B cell (primary cell): ENCODE measurements at regions not wholly inside any gene's neighbourhood (a gene's known extent, or its start where the extent isn't known, plus 50 kb on each side); places are given as distances from the start of the nearest gene placed in this dataset.

ENCODE experiments used
- ATAC-seq: fragments of 200-7000 bp; cut with Tn5 transposase; one replicate; pipeline ENCODE4 v1.10.0; 2021; ENCODE audit warnings: low read depth, mild to moderate bottlenecking, moderate number of reproducible peaks, moderate library complexity
- CTCF ChIA-PET: fragments of 350-600 bp; sonication (Branson Sonifier 250); formaldehyde crosslinking; loops from one replicate; lab custom pipeline; 2021; ENCODE audit warnings: antibody characterized with exemption, inconsistent platforms; lab: Charles Lee
- POLR2A ChIA-PET: fragments of 350-600 bp; sonication (Branson Sonifier 250); formaldehyde crosslinking; loops from one replicate; lab custom pipeline; 2021; ENCODE audit warnings: antibody characterized with exemption; lab: Charles Lee
- DNase-seq: peaks from one replicate; pipeline ENCODE4 v3.0.0; 2013
- H2AFZ ChIP-seq: 2 replicates; pipeline ENCODE4 v1.6.1; 2012; ENCODE audit warnings: mild to moderate bottlenecking, low read depth, low read length; ENCODE audit not compliant: insufficient read depth, poor library complexity, severe bottlenecking
- H3K27ac ChIP-seq, 2 donors: 1 replicate in 1 of 2; 2 replicates in 1 of 2; pipeline ENCODE4 v1.5.1; 2012 to 2013; ENCODE audit warnings: low read length in 2 of 2, mild to moderate bottlenecking in 2 of 2, moderate library complexity in 1 of 2
- H3K27me3 ChIP-seq, 4 experiments: fragments of 200-600 bp in 1 of 4; sonication (generic) in 1 of 4; replicated peaks in 1 of 4; 1 replicate in 2 of 4; 2 replicates in 2 of 4; pipeline versions ENCODE4 v1.6.1 to v1.7.0; 2013 to 2016; ENCODE audit warnings: low read length in 3 of 4, mild to moderate bottlenecking in 2 of 4, mixed read lengths in 1 of 4, moderate library complexity in 1 of 4; ENCODE audit not compliant: insufficient read depth in 4 of 4, control insufficient read depth in 3 of 4; ENCODE audit errors: control extremely low read depth in 1 of 4
- H3K36me3 ChIP-seq, 2 experiments: replicated peaks in 1 of 2; 1 replicate in 1 of 2; 2 replicates in 1 of 2; pipeline versions ENCODE4 v1.6.1 to v1.7.1; 2013; ENCODE audit warnings: low read length in 1 of 2; ENCODE audit not compliant: insufficient read depth in 2 of 2, control insufficient read depth in 1 of 2; ENCODE audit errors: control extremely low read depth in 1 of 2, extremely low read depth in 1 of 2
- H3K4me1 ChIP-seq, 2 donors: fragments of 200-600 bp in 1 of 2; sonication (generic) in 1 of 2; 1 replicate in 1 of 2; 2 replicates in 1 of 2; pipeline versions ENCODE4 v1.5.1 to v1.6.1; 2013 to 2017; ENCODE audit warnings: low read length in 2 of 2; ENCODE audit not compliant: control insufficient read depth in 2 of 2, insufficient read depth in 2 of 2
- H3K4me2 ChIP-seq: replicated peaks from 2 replicates; pipeline ENCODE3; 2012; ENCODE audit warnings: mild to moderate bottlenecking, low read depth, low read length; ENCODE audit not compliant: poor library complexity, severe bottlenecking
- H3K4me3 ChIP-seq, 5 experiments: fragments of 200-600 bp in 1 of 5; sonication (generic) in 1 of 5; 1 replicate in 3 of 5; 2 replicates in 2 of 5; pipeline versions ENCODE4 v1.5.1 to v1.7.0; 2011 to 2016; ENCODE audit warnings: low read length in 4 of 5, mild to moderate bottlenecking in 4 of 5, low read depth in 2 of 5, control low read depth in 1 of 5, moderate library complexity in 1 of 5; ENCODE audit not compliant: insufficient read depth in 1 of 5; ENCODE audit errors: control extremely low read depth in 1 of 5, extremely low read depth in 1 of 5
- H3K79me2 ChIP-seq: fragments of 200-600 bp; sonication (generic); one replicate; pipeline ENCODE4 v1.6.0; 2016; ENCODE audit warnings: low read length; ENCODE audit not compliant: control insufficient read depth, insufficient read depth
- H3K9ac ChIP-seq: fragments of 200-600 bp; sonication (generic); 2 replicates; pipeline ENCODE4 v1.6.1; 2017; ENCODE audit warnings: mild to moderate bottlenecking, low read length, moderate library complexity
- H3K9me3 ChIP-seq, 3 donors: one replicate each; pipeline versions ENCODE4 v1.6.1 to v1.7.1; 2013; ENCODE audit warnings: low read length in 2 of 3; ENCODE audit not compliant: control insufficient read depth in 2 of 3, insufficient read depth in 1 of 3; ENCODE audit errors: control extremely low read depth in 1 of 3
- H4K20me1 ChIP-seq: 2 replicates; pipeline ENCODE4 v1.6.0; 2012; ENCODE audit warnings: mild to moderate bottlenecking, low read length; ENCODE audit not compliant: insufficient read depth, control insufficient read depth, poor library complexity, severe bottlenecking
- H3K27ac Mint-ChIP-seq: one replicate; pipeline ENCODE4 v1.8.0; 2021; ENCODE audit warnings: mixed read lengths
- H3K27me3 Mint-ChIP-seq: one replicate; pipeline ENCODE4 v1.8.0; 2021; ENCODE audit warnings: mixed read lengths
- H3K4me1 Mint-ChIP-seq: one replicate; pipeline ENCODE4 v1.8.0; 2021; ENCODE audit warnings: mixed read lengths
- H3K4me3 Mint-ChIP-seq: one replicate; pipeline ENCODE4 v1.8.0; 2021; ENCODE audit warnings: mixed read lengths
- H3K9me3 Mint-ChIP-seq: one replicate; pipeline ENCODE4 v1.8.0; 2022; ENCODE audit warnings: mixed read lengths; ENCODE audit not compliant: insufficient read depth
- EZH2 ChIP-seq: IDR thresholded peaks from 2 replicates; pipeline ENCODE4 v1.6.1; 2012; ENCODE audit warnings: borderline replicate concordance, low read depth, mild to moderate bottlenecking, moderate library complexity, low read length; ENCODE audit not compliant: insufficient read depth, poor library complexity, severe bottlenecking
- WGBS: methylation state at CpG from one replicate; pipeline ENCODE4 v1.1.5; 2013; ENCODE audit warnings: missing lambda C conversion rate; ENCODE audit not compliant: insufficient coverage; 5-methylcytosine and 5-hydroxymethylcytosine counted together
- intact Hi-C: fragments of 100-400 bp; cut with micrococcal nuclease; formaldehyde crosslinking; loops from one replicate; pipeline ENCODE4 v1.10.0; 2022
- TF ChIP-seq, protein P1 (sequence below): fragments of 200-600 bp; IDR thresholded peaks from one replicate; pipeline ENCODE4 v1.8.0; 2022; ENCODE audit warnings: antibody characterized with exemption, mild to moderate bottlenecking

DNA sequence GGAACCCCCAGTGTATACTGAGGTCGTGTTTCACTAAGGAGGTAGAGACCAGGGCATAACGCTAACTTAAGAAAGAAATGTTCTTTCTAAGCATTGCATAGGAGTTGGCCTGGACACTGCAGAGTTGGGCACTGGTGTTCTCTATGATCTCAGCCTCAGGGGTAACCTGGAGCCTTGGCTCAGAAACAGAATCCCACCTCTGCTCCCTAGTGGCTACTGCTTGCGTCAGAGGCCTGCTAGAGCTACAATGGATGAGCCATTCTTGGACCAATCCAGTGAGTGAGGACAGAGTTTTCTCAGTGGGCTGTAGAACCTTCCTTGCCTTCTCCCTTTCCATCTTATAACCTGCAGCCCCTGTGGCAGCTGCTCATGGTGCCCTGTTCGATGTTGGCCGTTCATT, 324.4 kb upstream of the CELF4 start:
- ChIA-PET CTCF (no interaction called here), POLR2A (no interaction called here)
- peaks cover 0 to 7% (median 0%) of the 10 kb centered on the region in 3 donors for H3K9me3 ChIP-seq
- H3K4me3 Mint-ChIP-seq: no peak overlapping the region
- no peak overlapping the region for H3K4me3 ChIP-seq
- no peaks in the 10 kb centered on the region for H3K27me3 ChIP-seq
- H3K4me1 ChIP-seq: no peaks in the 10 kb centered on the region
- H3K27me3 Mint-ChIP-seq: no peaks in the 10 kb centered on the region
- H3K9ac ChIP-seq: no peak overlapping the region
- intact Hi-C loops: no loop called here
- TF ChIP-seq, protein P1, sequence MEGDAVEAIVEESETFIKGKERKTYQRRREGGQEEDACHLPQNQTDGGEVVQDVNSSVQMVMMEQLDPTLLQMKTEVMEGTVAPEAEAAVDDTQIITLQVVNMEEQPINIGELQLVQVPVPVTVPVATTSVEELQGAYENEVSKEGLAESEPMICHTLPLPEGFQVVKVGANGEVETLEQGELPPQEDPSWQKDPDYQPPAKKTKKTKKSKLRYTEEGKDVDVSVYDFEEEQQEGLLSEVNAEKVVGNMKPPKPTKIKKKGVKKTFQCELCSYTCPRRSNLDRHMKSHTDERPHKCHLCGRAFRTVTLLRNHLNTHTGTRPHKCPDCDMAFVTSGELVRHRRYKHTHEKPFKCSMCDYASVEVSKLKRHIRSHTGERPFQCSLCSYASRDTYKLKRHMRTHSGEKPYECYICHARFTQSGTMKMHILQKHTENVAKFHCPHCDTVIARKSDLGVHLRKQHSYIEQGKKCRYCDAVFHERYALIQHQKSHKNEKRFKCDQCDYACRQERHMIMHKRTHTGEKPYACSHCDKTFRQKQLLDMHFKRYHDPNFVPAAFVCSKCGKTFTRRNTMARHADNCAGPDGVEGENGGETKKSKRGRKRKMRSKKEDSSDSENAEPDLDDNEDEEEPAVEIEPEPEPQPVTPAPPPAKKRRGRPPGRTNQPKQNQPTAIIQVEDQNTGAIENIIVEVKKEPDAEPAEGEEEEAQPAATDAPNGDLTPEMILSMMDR: no peak
- TF ChIP-seq EZH2: no peak
- no peak overlapping the region for H3K27ac ChIP-seq
- no peak overlapping the region for H3K27ac Mint-ChIP-seq
- no peaks in the 10 kb centered on the region for H4K20me1 ChIP-seq
- DNase-seq: no peak
- H2AFZ ChIP-seq: no peak overlapping the region
- no peaks in the 10 kb centered on the region for H3K36me3 ChIP-seq
- 70% methylated on average over 2 of the region's 5 CpGs for WGBS
- no peak for ATAC-seq
- H3K79me2 ChIP-seq: no peaks in the 10 kb centered on the region
- H3K4me1 Mint-ChIP-seq: no peaks in the 10 kb centered on the region
- no peak overlapping the region for H3K4me2 ChIP-seq
- peaks cover 9% of the 10 kb centered on the region for H3K9me3 Mint-ChIP-seq

DNA sequence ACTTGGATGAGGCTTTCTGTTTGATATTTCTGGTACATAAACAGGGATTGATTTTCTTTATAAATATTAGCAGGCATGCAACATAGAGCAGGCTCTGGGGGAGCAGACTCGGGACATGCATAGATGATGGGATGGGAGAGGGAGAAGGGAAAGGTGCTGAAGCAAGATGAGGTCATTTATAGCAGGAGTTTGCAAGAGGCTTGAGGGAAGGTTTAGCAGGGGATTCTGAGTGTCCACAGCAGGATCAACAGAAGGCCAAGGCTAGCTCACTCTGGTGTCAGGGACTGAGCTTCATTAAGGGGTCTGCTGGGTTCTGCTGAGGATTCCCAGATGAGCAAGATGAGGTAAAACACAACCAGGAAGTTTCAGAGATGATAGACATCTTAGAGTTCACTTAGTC, 309.1 kb upstream of the CELF4 start:
- DNase-seq: no peak
- H2AFZ ChIP-seq: no peak overlapping the region
- Mint-ChIP-seq H3K4me3 (no peak overlapping the region), H3K4me1 (no peaks in the 10 kb centered on the region), H3K27me3 (no peaks in the 10 kb centered on the region), H3K9me3 (peaks cover 2% of the 10 kb centered on the region), H3K27ac (no peak overlapping the region)
- intact Hi-C loops: no loop called here
- CTCF ChIA-PET: no interaction called here
- no peaks in the 10 kb centered on the region for H3K27me3 ChIP-seq
- 100% methylated on average over 1 of the region's 1 CpG for WGBS
- no peaks in the 10 kb centered on the region for H3K79me2 ChIP-seq
- H3K4me2 ChIP-seq: no peak overlapping the region
- H3K36me3 ChIP-seq: no peaks in the 10 kb centered on the region
- H4K20me1 ChIP-seq: no peaks in the 10 kb centered on the region
- H3K9ac ChIP-seq: no peak overlapping the region
- no peak for ATAC-seq
- no peak overlapping the region for H3K4me3 ChIP-seq
- no peaks in the 10 kb centered on the region for H3K4me1 ChIP-seq
- H3K9me3 ChIP-seq: no peaks in the 10 kb centered on the region
- POLR2A ChIA-PET: no interaction called here
- TF ChIP-seq, protein P1: no peak
- H3K27ac ChIP-seq: no peak overlapping the region
